ENCODE measurements at regions not wholly inside any gene's neighbourhood (a gene's known extent, or its start where the extent isn't known, plus 50 kb on each side); places are given as distances from the start of the nearest gene placed in this dataset.

DNA sequence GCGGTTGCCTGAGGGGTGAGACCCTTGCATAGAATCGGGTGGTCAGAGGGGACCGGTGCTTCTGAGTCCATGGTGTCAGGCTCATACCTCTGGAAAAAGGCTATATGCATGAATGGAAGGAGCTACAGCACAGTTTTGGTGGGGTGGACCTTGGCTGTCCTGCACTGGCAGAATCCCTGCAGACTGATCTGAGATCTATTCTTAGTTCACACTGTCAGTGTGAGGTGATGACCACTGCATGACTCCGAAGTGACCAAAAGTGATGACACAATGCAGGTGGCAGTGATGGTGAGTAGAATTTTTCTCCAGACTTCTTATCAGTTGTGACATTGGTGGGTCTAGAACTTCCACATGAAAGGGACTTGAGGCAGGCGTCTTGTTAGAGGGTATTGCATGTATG is 105.2 kb upstream of the SLC28A3 start:
- TF ChIP-seq, protein P1, sequence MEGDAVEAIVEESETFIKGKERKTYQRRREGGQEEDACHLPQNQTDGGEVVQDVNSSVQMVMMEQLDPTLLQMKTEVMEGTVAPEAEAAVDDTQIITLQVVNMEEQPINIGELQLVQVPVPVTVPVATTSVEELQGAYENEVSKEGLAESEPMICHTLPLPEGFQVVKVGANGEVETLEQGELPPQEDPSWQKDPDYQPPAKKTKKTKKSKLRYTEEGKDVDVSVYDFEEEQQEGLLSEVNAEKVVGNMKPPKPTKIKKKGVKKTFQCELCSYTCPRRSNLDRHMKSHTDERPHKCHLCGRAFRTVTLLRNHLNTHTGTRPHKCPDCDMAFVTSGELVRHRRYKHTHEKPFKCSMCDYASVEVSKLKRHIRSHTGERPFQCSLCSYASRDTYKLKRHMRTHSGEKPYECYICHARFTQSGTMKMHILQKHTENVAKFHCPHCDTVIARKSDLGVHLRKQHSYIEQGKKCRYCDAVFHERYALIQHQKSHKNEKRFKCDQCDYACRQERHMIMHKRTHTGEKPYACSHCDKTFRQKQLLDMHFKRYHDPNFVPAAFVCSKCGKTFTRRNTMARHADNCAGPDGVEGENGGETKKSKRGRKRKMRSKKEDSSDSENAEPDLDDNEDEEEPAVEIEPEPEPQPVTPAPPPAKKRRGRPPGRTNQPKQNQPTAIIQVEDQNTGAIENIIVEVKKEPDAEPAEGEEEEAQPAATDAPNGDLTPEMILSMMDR (IDR thresholded peaks at IDR 0.05; ENCODE audit: insufficient read depth, low read depth, low read length), result no peak
- no peak for TF ChIP-seq EZH2 (IDR thresholded peaks at IDR 0.05; ENCODE audit: insufficient read depth, low read length)
